ENCODE measurements at regions not wholly inside any gene's neighbourhood (a gene's known extent, or its start where the extent isn't known, plus 50 kb on each side); places are given as distances from the start of the nearest gene placed in this dataset.

DNA sequence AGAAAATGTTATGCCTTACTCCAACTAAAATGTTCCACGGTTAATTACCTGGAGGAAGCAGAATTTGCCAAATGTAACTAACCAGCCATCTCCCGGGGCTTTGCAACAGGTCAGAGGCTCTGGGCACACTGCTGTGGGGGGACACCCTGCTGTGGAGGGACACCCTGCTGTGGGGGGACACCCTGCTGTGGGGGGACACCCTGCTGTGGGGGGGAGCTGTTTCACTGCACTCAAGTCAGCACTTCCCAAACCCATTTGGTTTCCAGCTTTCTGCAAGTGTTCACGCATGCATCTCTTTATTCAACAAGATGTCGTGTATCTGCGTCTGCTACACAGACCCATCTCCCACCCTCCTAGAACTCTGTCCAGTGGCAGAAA, 239.5 kb downstream of the C16orf95 start:
- no peak for ATAC-seq
- no peaks in the 10 kb centered on the region for H3K4me1 Mint-ChIP-seq
- Histone ChIP-seq H3K27ac (ENCODE audit: low read length) (no peak overlapping the region), H3K36me3 (ENCODE audit: control insufficient read depth, insufficient read depth, low read length) (no peaks in the 10 kb centered on the region), H3K4me3 (ENCODE audit: low read length) (no peak overlapping the region), H3K27me3 (ENCODE audit: control insufficient read depth, insufficient read depth, low read length) (no peaks in the 10 kb centered on the region), H3K9me3 (ENCODE audit: control insufficient read depth, insufficient read depth, low read length) (peaks cover 8% of the 10 kb centered on the region), H3K4me1 (ENCODE audit: control insufficient read depth, insufficient read depth, low read length) (no peaks in the 10 kb centered on the region)
- no peak overlapping the region for H3K27ac Mint-ChIP-seq
- peaks cover 9 to 12% of the 10 kb centered on the region in 2 donors for H3K9me3 Mint-ChIP-seq
- H3K4me3 Mint-ChIP-seq = no peak overlapping the region
- H3K27me3 Mint-ChIP-seq (ENCODE audit: low read depth in 2 of 2) = peaks cover 7% of the 10 kb centered on the region in 2 donors
- no peak for DNase-seq
- intact Hi-C loops (cut with micrococcal nuclease) = loop anchor here (5.0 kb wide), 1 partner anchor 515 kb away; no protein-coding TSS in a partner anchor
- H3K36me3 Mint-ChIP-seq = no peaks in the 10 kb centered on the region
- no peak for TF ChIP-seq CTCF (IDR thresholded peaks at IDR 0.05)
- WGBS (ENCODE audit: insufficient coverage) = 83% methylated on average over 4 of the region's 5 CpGs

- Mint-ChIP-seq H3K36me3 (no peaks in the 10 kb centered on the region), H3K27ac (no peak overlapping the region), H3K4me1 (no peaks in the 10 kb centered on the region), H3K4me3 (no peak overlapping the region), H3K9me3 (peaks cover 10 to 16% of the 10 kb centered on the region in 2 donors), H3K27me3 (ENCODE audit: low read depth in 2 of 2) (peaks cover 6 to 13% of the 10 kb centered on the region in 2 donors)
- no peak overlapping the region for H3K27ac ChIP-seq (ENCODE audit: low read length)
- H3K36me3 ChIP-seq (ENCODE audit: control insufficient read depth, insufficient read depth, low read length) = no peaks in the 10 kb centered on the region
- ATAC-seq (no peak), DNase-seq (no peak)
- TF ChIP-seq CTCF (IDR thresholded peaks at IDR 0.05) = no peak
- intact Hi-C loops (cut with micrococcal nuclease) = no loop called here
- no peak overlapping the region for H3K4me3 ChIP-seq (ENCODE audit: low read length)
- peaks cover 11% of the 10 kb centered on the region for H3K9me3 ChIP-seq (ENCODE audit: control insufficient read depth, insufficient read depth, low read length)
- no peaks in the 10 kb centered on the region for H3K4me1 ChIP-seq (ENCODE audit: control insufficient read depth, insufficient read depth, low read length)
- no CpG with 5 or more reads among the region's 4 CpGs for WGBS (ENCODE audit: insufficient coverage)
- H3K27me3 ChIP-seq (ENCODE audit: control insufficient read depth, insufficient read depth, low read length) = no peaks in the 10 kb centered on the region
These were observed 236.5 kb downstream of the C16orf95 start for GRCh38 chr16:87080571-87081167.

DNA sequence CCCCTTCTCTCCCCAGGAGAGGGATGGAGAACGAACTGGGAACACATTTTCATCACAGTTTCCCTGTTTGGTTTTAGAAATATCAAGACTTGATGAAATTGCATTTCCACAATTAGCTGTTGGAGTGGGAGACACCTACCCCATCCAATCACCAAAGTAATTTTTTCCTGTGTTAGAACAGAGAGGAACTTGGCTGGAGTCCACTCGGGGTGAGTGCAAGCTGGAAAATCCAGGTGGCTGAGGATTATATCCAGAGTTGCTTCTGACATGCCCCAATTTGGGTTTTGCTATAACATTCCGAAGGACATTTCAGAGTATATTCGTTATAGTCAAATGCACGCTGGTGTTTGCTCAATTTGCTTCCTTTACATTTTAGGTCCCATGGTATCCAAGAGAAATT, 231.8 kb downstream of the C16orf95 start:
- DNase-seq (no peak), ATAC-seq (no peak)
- TF ChIP-seq CTCF (IDR thresholded peaks at IDR 0.05) = no peak
- Histone ChIP-seq H3K4me3 (ENCODE audit: low read length) (no peak overlapping the region), H3K4me1 (ENCODE audit: control insufficient read depth, insufficient read depth, low read length) (no peaks in the 10 kb centered on the region), H3K27me3 (ENCODE audit: control insufficient read depth, insufficient read depth, low read length) (no peaks in the 10 kb centered on the region), H3K9me3 (ENCODE audit: control insufficient read depth, insufficient read depth, low read length) (peaks cover 11% of the 10 kb centered on the region), H3K36me3 (ENCODE audit: control insufficient read depth, insufficient read depth, low read length) (no peaks in the 10 kb centered on the region), H3K27ac (ENCODE audit: low read length) (no peak overlapping the region)
- WGBS (ENCODE audit: insufficient coverage) = 88% methylated on average over 4 of the region's 5 CpGs
- peaks cover 8 to 15% of the 10 kb centered on the region in 2 donors for H3K9me3 Mint-ChIP-seq
- no peak overlapping the region for H3K4me3 Mint-ChIP-seq
- H3K4me1 Mint-ChIP-seq = no peaks in the 10 kb centered on the region
- intact Hi-C loops (cut with micrococcal nuclease) = no loop called here
- no peaks in the 10 kb centered on the region for H3K36me3 Mint-ChIP-seq
- peaks cover 7 to 10% of the 10 kb centered on the region in 2 donors for H3K27me3 Mint-ChIP-seq (ENCODE audit: low read depth in 2 of 2)
- no peak overlapping the region for H3K27ac Mint-ChIP-seq

GRCh38 chr16:87086156-87086555, 231.0 kb downstream of the C16orf95 start:
- peaks cover 7 to 8% of the 10 kb centered on the region in 2 donors for H3K27me3 Mint-ChIP-seq (ENCODE audit: low read depth in 2 of 2)
- H3K4me3 Mint-ChIP-seq = no peak overlapping the region
- 86% methylated on average over 4 of the region's 4 CpGs for WGBS (ENCODE audit: insufficient coverage)
- peaks cover 9% of the 10 kb centered on the region for H3K9me3 ChIP-seq (ENCODE audit: control insufficient read depth, insufficient read depth, low read length)
- no peak for ATAC-seq
- intact Hi-C loops (cut with micrococcal nuclease) = no loop called here
- no peak for DNase-seq
- H3K4me1 ChIP-seq (ENCODE audit: control insufficient read depth, insufficient read depth, low read length) = no peaks in the 10 kb centered on the region
- no peaks in the 10 kb centered on the region for H3K27me3 ChIP-seq (ENCODE audit: control insufficient read depth, insufficient read depth, low read length)
- no peak for TF ChIP-seq CTCF (IDR thresholded peaks at IDR 0.05)
- no peak overlapping the region for H3K27ac Mint-ChIP-seq
- H3K36me3 Mint-ChIP-seq = no peaks in the 10 kb centered on the region
- peaks cover 5 to 10% of the 10 kb centered on the region in 2 donors for H3K9me3 Mint-ChIP-seq
- no peaks in the 10 kb centered on the region for H3K4me1 Mint-ChIP-seq
- no peak overlapping the region for H3K27ac ChIP-seq (ENCODE audit: low read length)
- H3K4me3 ChIP-seq (ENCODE audit: low read length) = no peak overlapping the region
- no peaks in the 10 kb centered on the region for H3K36me3 ChIP-seq (ENCODE audit: control insufficient read depth, insufficient read depth, low read length)

Data from natural killer cell (primary cell).